Activated CD4-positive, alpha-beta memory T cell treated with anti-CD3 and anti-CD28 coated beads for 36 hours (primary cell): ENCODE measurements at regions not wholly inside any gene's neighbourhood (a gene's known extent, or its start where the extent isn't known, plus 50 kb on each side); places are given as distances from the start of the nearest gene placed in this dataset.

ENCODE experiments used
- CTCF ChIA-PET: fragments of 350-600 bp; sonication (Branson Sonifier 250); formaldehyde crosslinking; loops from one replicate; lab custom pipeline; 2021; ENCODE audit warnings: antibody characterized with exemption, inconsistent platforms; lab: Charles Lee
- POLR2A ChIA-PET: fragments of 350-600 bp; sonication (Branson Sonifier 250); formaldehyde crosslinking; loops from one replicate; lab custom pipeline; 2021; ENCODE audit warnings: antibody characterized with exemption; lab: Charles Lee
- DNase-seq: peaks from one replicate; pipeline ENCODE4 v3.0.0-alpha.2; 2020
- H3K27ac Mint-ChIP-seq: one replicate; pipeline ENCODE4 v1.8.0; 2021; ENCODE audit warnings: mixed read lengths
- H3K27me3 Mint-ChIP-seq: one replicate; pipeline ENCODE4 v1.8.0; 2021; ENCODE audit warnings: mixed read lengths
- H3K36me3 Mint-ChIP-seq: one replicate; pipeline ENCODE4 v1.8.0; 2021; ENCODE audit warnings: mixed read lengths
- H3K4me1 Mint-ChIP-seq: one replicate; pipeline ENCODE4 v1.8.0; 2021; ENCODE audit warnings: low read depth, mixed read lengths
- H3K4me3 Mint-ChIP-seq: one replicate; pipeline ENCODE4 v1.8.0; 2021; ENCODE audit warnings: mild to moderate bottlenecking, mixed read lengths
- H3K9me3 Mint-ChIP-seq: one replicate; pipeline ENCODE4 v1.8.0; 2021; ENCODE audit warnings: mixed read lengths
- intact Hi-C: fragments of 100-400 bp; cut with micrococcal nuclease; formaldehyde crosslinking; loops from one replicate; pipeline ENCODE4 v1.15.1; 2023

DNA sequence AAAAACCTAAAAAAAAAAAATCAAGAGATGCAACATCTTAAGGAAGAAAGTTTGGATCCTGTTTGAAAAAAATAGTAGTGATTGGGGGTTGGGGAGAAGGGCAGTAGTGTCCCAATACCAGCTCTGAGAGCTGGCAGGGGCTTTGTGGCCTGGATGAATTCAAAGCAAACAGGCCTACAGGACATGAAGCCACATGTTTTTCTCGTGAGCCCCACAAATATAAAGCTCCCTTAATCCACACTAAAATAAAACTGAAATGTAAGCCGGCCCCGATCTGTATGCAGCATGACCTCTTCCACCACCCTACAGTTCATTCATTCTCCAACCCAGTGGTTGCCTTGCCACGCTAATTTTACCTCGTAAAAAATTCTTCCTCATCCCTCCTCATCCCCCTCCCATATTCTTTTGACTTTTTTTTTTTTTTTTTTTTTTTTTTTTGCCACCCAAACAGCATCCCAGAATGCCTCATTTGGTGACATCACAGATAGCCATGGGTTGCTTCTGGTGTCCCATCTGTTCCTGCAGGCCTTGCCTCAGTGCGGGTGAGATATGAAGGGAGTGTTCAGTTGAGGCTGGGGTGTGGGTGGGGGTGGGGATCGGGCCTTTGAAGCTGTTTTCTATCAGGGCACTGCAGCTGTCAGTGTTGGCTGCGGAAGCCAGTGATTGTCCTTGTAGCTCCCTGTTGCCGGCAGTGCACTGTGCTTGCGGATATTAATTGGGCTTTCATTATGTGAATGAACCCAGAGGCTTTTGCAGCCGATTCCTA is 81.6 kb upstream of the NFIB start:
- Mint-ChIP-seq H3K4me1 (no peaks in the 10 kb centered on the region), H3K4me3 (no peak overlapping the region), H3K36me3 (no peaks in the 10 kb centered on the region), H3K27me3 (no peaks in the 10 kb centered on the region), H3K27ac (no peak overlapping the region), H3K9me3 (peaks cover 2% of the 10 kb centered on the region)
- intact Hi-C loops: no loop called here
- ChIA-PET POLR2A (no interaction called here), CTCF (interaction anchor here (0.8 kb wide), 1 partner anchor 42 kb away, joined by 4 read pairs; no protein-coding TSS in a partner anchor)
- DNase-seq: no peak

DNA sequence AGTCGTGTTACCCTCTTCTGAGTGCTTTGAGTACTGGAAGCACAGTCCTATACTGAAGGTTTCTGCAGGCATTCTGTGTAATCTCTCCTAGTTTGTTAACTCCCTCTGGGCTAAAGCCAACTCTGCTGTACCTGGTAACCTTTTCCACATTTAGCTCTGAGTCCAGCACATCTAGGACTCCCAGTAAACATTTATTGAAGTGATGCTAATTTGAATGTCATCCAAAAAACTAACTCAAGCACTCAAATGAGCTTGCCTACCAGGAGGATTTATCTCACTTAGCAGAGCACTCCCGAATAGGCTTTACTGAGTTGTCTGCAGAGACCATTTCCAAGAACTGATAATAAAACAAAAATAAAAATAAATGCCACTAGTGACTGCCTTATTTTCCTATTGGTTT is 79.5 kb upstream of the NFIB start:
- CTCF ChIA-PET: no interaction called here
- no peak overlapping the region for H3K27ac Mint-ChIP-seq
- H3K4me1 Mint-ChIP-seq: no peaks in the 10 kb centered on the region
- peaks cover 2% of the 10 kb centered on the region for H3K9me3 Mint-ChIP-seq
- intact Hi-C loops: no loop called here
- DNase-seq: no peak
- H3K4me3 Mint-ChIP-seq: no peak overlapping the region
- no peaks in the 10 kb centered on the region for H3K27me3 Mint-ChIP-seq
- H3K36me3 Mint-ChIP-seq: no peaks in the 10 kb centered on the region
- POLR2A ChIA-PET: no interaction called here

DNA sequence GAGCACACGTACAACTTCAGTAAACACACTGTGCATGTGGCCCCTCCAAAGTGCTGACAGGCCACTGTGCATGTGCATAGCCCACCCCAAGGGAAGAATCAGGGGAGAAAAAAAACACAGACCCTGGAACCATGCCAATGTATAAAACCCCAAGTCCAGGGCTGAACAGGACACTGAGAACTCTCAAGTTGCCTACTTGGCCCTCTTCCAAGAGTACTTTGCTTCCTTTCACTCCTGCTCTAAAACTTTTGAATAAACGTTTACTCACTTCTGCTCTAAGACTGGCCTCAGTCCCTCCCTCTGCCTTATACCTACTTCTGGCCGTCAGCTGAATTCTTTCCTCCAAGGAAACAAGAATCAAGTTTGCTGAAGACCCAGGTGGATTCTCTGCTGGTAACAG is 77.7 kb upstream of the NFIB start:
- CTCF ChIA-PET: interaction anchor here (1.2 kb wide), 1 partner anchor 10 kb away, joined by 3 read pairs; no protein-coding TSS in a partner anchor
- Mint-ChIP-seq H3K36me3 (no peaks in the 10 kb centered on the region), H3K27ac (no peak overlapping the region), H3K4me3 (no peak overlapping the region), H3K27me3 (no peaks in the 10 kb centered on the region), H3K4me1 (no peaks in the 10 kb centered on the region), H3K9me3 (peaks cover 2% of the 10 kb centered on the region)
- no peak for DNase-seq
- intact Hi-C loops: no loop called here
- POLR2A ChIA-PET: no interaction called here

DNA sequence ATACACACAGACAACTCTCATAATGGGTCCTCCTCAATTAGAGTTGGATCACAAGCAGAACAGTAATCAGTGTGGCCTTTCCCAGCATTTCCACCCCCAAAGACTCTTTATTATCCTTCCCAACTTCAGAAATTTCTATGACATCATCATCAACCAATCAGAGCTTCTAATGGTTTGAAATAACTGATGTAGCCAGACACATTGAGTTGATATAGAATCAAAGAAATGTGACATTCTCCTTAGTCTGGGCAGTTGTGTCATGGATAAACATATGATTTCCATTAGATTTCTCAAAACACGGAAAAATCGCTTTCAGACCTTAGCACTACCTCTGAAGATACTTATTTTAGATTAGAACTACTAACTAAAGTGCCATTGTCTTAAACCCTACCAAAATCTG is 75.7 kb upstream of the NFIB start:
- Mint-ChIP-seq H3K27ac (no peak overlapping the region), H3K9me3 (peaks cover 2% of the 10 kb centered on the region), H3K27me3 (no peaks in the 10 kb centered on the region), H3K4me1 (no peaks in the 10 kb centered on the region), H3K36me3 (no peaks in the 10 kb centered on the region), H3K4me3 (no peak overlapping the region)
- intact Hi-C loops: no loop called here
- ChIA-PET POLR2A (no interaction called here), CTCF (no interaction called here)
- no peak for DNase-seq

DNA sequence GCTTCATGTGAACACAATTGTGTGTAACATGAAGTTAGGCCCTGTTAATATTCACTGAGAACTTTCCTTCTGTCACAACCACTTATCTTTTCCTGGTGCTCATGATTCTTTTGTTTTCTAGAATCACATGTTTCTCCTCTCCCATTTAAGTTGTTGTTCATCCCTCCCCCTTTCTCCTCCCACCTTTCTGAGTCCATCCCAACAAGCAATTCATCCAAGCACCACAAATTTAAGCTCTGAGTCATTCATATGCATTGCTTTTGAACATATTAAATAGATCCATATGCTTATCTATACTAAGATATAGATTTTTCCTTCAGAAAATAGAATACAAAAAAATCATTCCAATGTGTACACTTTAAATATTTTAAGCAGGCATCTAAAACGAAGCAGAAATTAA is 75.2 kb upstream of the NFIB start:
- ChIA-PET POLR2A (no interaction called here), CTCF (no interaction called here)
- intact Hi-C loops: no loop called here
- Mint-ChIP-seq H3K4me3 (no peak overlapping the region), H3K4me1 (no peaks in the 10 kb centered on the region), H3K9me3 (peaks cover 2% of the 10 kb centered on the region), H3K36me3 (no peaks in the 10 kb centered on the region), H3K27me3 (no peaks in the 10 kb centered on the region), H3K27ac (no peak overlapping the region)
- no peak for DNase-seq

DNA sequence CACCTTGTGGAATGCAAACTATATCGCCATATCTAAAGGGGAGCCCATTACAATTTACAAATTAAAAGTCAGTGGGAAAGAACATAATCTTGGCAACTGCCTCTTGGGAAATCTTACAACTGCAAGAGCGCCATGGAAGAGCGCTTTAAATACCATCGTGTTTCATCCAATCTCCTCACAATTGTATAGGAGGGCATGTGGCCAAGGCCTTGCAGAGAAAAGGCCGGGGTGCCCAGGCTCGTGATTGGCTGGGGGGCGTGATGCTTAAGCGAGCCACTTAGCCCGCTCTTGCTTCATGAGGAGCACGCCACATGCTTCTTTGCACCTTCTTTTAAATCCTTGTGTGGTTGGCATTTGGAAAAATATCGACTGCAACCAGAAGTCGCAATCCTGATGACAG is 69.8 kb upstream of the NFIB start:
- ChIA-PET POLR2A (no interaction called here), CTCF (no interaction called here)
- H3K4me1 Mint-ChIP-seq: no peaks in the 10 kb centered on the region
- no peak overlapping the region for H3K4me3 Mint-ChIP-seq
- intact Hi-C loops: no loop called here
- H3K36me3 Mint-ChIP-seq: no peaks in the 10 kb centered on the region
- H3K9me3 Mint-ChIP-seq: no peaks in the 10 kb centered on the region
- no peak for DNase-seq
- H3K27ac Mint-ChIP-seq: no peak overlapping the region
- peaks cover 7% of the 10 kb centered on the region for H3K27me3 Mint-ChIP-seq

DNA sequence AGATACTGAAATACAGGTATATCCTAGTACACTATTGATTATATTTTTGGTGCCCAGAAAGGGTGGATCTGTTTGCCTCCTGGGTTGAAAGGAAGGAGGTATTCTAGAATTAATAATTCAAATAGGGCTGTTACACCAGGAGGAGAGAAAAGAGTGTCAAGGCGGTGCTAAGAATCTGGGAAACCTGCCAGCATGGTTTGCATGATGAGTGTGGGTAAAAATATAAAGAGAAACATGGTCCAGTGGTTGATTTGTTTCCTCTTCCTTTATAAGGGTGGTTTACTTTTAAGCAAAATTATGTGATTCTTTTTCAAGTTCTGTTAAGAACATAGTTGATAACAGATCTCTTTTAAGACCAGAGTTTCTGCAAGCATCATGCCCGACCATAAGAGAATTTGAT is 69.4 kb upstream of the NFIB start:
- CTCF ChIA-PET: no interaction called here
- Mint-ChIP-seq H3K4me1 (no peaks in the 10 kb centered on the region), H3K36me3 (no peaks in the 10 kb centered on the region), H3K27ac (no peak overlapping the region), H3K9me3 (no peaks in the 10 kb centered on the region), H3K27me3 (peaks cover 7% of the 10 kb centered on the region), H3K4me3 (no peak overlapping the region)
- DNase-seq: no peak
- intact Hi-C loops: no loop called here
- POLR2A ChIA-PET: no interaction called here

DNA sequence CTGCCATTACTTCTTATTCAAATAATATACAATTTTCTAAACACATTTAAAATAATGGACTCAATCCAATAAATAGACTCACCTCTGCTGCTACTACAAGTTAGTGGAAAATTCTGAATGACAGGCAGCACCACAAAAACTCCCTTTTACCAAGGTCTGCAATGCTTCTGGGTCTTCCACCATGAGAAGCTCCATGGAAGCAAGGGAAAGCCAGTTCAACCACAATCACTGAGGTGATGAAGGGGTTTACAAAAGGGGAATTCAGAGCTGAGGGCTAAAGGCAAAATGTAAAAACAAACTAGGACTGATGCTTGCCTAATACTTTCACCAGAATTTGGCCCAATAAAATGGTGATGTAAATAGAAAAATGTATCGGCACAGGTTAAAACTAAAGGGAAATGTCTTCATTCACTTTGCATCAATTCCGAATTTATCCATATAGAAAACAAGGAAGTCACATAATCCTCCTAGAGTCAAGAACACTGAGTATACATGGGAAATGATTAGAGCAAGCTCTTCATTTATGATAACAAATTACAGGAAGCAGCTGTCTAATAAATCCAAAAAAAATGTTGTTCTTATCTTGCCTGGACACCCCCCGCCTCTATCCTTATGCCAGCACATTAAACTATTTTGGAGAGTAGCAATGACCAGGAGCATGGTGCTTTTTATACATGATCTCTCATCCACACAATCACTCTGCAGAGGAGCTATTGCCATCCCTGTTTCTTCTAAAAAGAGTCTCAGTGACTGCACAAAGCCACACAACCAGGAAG is 66.3 kb upstream of the NFIB start:
- H3K4me3 Mint-ChIP-seq: no peak overlapping the region
- no peak for DNase-seq
- no peaks in the 10 kb centered on the region for H3K9me3 Mint-ChIP-seq
- intact Hi-C loops: no loop called here
- H3K36me3 Mint-ChIP-seq: no peaks in the 10 kb centered on the region
- CTCF ChIA-PET: no interaction called here
- H3K4me1 Mint-ChIP-seq: no peaks in the 10 kb centered on the region
- peaks cover 7% of the 10 kb centered on the region for H3K27me3 Mint-ChIP-seq
- H3K27ac Mint-ChIP-seq: no peak overlapping the region
- POLR2A ChIA-PET: no interaction called here

DNA sequence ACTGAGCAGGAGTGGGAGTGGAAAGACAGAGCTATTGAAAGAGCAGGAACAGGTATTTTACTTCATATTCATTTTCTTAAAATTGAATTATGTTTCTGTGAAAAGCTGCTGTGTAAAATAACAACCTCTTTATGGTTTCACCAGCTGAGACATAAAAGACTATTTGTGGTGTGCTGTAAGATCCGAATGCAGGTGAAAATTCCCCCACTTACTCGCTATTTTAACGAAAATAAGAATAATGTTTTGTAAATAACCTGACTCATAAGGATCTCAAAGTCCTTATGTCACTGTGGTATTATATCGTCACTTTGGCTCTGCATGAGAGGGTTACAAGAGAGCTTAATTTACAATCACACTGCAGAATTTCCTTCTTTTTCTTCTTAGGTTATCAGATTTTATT is 65.3 kb upstream of the NFIB start:
- Mint-ChIP-seq H3K36me3 (no peaks in the 10 kb centered on the region), H3K9me3 (no peaks in the 10 kb centered on the region), H3K4me1 (no peaks in the 10 kb centered on the region), H3K27me3 (peaks cover 7% of the 10 kb centered on the region), H3K27ac (no peak overlapping the region), H3K4me3 (no peak overlapping the region)
- intact Hi-C loops: no loop called here
- no peak for DNase-seq
- POLR2A ChIA-PET: no interaction called here
- CTCF ChIA-PET: no interaction called here

DNA sequence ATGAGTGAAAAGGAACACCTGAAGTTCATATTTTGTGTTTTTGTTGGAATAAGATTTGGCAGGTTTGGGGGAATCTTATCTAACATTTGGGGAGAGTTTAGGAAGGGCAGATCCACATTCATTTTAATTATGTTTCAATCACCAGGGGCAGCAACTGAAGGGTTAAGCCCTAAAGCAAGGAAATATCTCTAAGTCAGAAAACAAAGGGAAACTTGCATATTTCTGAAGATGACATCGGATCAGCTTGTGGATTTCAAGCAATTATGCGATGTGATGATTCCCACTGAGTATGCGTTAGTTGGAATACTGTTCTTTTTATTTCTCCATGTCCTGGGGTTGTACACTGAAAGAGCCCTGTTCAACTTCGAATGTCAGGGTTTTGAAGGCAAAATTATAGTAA is 59.8 kb upstream of the NFIB start:
- ChIA-PET CTCF (no interaction called here), POLR2A (no interaction called here)
- no peak overlapping the region for H3K4me3 Mint-ChIP-seq
- intact Hi-C loops: no loop called here
- H3K27me3 Mint-ChIP-seq: peaks cover 2% of the 10 kb centered on the region
- H3K36me3 Mint-ChIP-seq: no peaks in the 10 kb centered on the region
- no peak for DNase-seq
- no peak overlapping the region for H3K27ac Mint-ChIP-seq
- H3K4me1 Mint-ChIP-seq: no peaks in the 10 kb centered on the region
- no peaks in the 10 kb centered on the region for H3K9me3 Mint-ChIP-seq

DNA sequence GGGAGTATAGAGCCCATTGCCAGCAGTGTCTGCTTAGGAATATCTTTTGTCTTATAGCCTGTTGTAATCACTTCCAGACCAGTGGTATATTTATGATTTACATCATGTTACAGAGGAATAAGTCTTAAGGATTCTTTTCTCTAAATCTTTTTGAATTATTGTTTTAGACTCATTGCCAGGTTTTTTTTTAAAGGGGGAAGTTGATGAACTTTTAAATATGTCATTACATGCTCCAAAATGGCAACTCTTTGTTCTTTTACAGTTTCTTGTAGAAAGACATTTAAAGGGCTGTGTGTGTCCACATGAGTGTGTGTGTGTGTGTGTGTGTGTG is 59.4 kb upstream of the NFIB start:
- H3K4me1 Mint-ChIP-seq: no peaks in the 10 kb centered on the region
- H3K27me3 Mint-ChIP-seq: peaks cover 2% of the 10 kb centered on the region
- ChIA-PET POLR2A (no interaction called here), CTCF (no interaction called here)
- H3K4me3 Mint-ChIP-seq: no peak overlapping the region
- no peaks in the 10 kb centered on the region for H3K36me3 Mint-ChIP-seq
- intact Hi-C loops: no loop called here
- H3K9me3 Mint-ChIP-seq: no peaks in the 10 kb centered on the region
- H3K27ac Mint-ChIP-seq: no peak overlapping the region
- no peak for DNase-seq

DNA sequence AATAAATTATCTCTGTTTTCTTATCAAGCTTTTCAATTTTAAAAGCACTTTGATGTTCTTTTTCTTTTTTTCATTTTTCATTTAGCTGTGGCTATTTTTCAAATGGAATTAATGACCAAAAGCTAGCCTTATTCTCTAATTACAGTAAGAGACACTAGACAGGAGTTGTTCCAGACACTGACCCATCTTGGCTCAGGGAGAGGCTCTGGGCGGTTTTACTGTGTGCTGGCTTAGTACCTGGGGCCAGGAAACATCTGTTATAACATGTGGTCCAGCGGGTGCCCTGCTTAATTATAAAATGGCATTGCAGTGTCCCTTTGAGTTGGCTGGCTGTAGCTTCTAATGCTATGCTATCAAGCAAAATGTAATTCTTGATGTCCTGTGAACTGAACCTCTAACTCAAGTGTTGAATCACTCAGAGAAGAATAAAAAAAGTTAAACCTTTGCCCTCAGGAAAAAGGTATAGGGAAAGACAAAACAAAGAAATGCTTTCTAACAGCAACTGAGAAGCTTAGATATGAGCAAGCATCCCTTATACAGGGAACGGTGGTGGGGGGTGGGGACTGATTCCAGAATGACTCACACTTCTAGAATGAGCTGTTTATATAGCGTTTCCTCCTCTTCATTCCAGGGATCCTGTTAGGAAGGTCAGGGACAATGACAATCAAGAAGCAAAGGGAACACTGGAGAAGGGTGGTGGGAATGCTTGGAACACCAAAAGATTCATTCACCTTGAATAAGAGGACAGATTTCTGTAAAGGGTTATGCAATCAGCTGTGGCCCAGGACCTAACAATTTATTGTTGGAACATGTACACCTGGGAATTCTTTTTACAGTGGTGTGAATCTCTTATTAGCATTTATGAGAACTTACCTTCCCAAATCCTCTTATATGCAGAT is 58.7 kb upstream of the NFIB start:
- Mint-ChIP-seq H3K27me3 (peaks cover 2% of the 10 kb centered on the region), H3K36me3 (no peaks in the 10 kb centered on the region), H3K27ac (no peak overlapping the region), H3K4me3 (no peak overlapping the region), H3K9me3 (no peaks in the 10 kb centered on the region), H3K4me1 (no peaks in the 10 kb centered on the region)
- no peak for DNase-seq
- intact Hi-C loops: no loop called here
- CTCF ChIA-PET: no interaction called here
- POLR2A ChIA-PET: no interaction called here
